HG02678 (cell line): ENCODE measurements at regions not wholly inside any gene's neighbourhood (a gene's known extent, or its start where the extent isn't known, plus 50 kb on each side); places are given as distances from the start of the nearest gene placed in this dataset.
"Not testable (repeated sequence)": the region's sequence is repeated elsewhere in the genome, so short reads cannot be mapped to it uniquely, and the experiment has no call there.

Experiments
- ATAC-seq: cut with Tn5 transposase; IDR thresholded peaks from one replicate; pipeline ENCODE4 v1.9.1; 2021; ENCODE audit warnings: mild to moderate bottlenecking, moderate library complexity; ENCODE audit not compliant: unreplicated experiment

DNA sequence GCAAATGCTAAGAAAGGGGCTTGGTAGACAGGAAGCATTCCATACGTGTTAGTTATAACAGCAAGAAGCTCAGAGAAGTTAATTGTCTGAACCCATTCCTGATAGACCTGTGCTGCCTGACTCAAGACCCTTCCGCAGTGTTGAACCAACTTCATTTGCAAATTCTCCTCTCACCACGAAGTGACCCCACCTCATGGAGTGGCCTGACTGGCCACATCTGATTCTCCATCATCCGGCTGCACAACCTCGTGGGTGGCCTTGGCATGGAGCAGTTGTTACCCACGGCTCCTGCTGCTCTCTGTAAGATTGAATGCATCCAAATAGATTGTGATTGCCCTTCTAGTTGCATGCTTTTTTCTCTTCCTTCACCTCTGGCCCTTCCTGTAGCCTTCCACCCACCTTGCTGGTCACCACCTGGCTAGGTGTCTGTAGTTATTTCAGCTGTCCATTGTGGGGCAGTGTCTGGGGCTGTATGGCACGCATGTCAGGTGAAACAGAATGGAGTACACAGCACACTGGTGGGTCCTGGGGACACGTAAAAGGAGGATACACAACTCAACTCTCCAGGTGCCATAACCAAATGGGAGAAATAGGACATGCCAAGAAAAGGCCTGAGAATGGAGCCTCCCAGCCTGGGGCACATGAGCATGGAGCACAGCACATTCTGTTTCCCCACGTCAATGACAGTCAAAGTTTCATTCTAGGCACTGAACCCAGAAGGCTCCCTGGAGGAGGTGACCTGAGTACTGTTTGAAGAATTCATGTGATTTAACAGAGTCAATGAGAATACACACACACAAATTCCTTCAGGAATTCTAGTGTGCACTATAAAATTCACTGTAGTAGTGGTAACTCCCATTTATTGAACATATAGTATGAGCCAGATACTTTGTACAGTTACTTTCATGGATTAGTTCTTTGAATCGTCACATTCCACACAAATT lies 70.5 kb upstream of the PTCH1 start:
- no peak for ATAC-seq

DNA sequence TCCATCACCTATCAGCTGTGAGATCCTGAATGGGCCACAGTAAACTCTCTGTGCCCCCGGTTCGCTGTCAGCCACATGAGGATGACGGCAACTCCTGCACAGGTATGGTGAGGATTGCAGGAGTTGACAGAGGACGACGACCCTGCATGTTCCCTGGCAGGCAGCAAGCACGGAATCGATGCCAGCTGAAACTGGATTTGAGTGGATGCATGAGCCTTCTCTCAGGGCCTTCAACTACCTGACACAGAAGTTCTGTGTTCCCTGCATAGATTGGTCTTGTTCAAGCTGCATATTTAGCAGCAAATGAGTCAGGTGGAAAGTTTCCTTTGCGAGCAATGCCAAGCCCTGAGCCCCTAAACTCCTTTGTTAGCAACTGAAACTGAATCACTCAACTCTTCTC lies 69.6 kb upstream of the PTCH1 start:
- no peak for ATAC-seq

DNA sequence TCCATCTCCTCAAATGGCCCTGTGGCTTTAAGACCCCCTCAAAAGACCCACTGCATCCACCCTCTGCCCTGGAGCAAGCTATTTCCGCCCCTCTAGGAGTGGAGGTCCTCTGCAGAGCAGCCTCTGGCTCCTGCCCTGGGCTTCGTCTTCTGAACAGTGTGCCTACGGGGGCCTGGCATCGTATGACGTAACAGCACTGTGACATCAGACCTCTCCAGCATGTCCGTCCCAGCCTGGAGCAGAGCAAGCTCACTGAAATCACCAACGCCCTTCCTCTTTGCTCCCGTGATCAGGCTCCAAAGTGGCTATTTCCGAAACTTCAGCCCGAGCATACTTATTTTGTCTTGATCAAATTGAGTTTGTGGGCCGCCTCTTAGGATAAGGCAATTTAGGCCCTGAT lies 69.1 kb upstream of the PTCH1 start:
- no peak for ATAC-seq

DNA sequence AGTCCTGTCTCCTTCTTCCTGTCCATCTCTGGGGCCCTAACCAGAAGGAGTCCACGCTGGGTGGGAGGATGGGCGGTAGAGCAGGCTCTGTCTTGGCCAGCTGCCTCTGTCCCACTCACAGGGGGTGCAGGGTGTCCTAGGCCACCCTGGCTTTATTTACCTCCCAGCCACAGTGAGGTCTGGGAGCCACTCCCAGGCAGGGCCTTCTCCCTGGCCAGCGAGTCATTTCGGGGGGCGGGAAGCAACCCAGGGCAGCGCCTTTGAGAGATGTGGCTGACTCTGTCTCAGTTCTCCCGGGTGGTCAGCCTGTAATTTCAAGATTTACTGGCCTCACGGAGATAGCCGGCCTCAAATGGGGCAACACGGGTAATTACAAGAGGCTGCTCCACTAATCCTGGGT lies 67.4 kb upstream of the PTCH1 start:
- no peak for ATAC-seq

DNA sequence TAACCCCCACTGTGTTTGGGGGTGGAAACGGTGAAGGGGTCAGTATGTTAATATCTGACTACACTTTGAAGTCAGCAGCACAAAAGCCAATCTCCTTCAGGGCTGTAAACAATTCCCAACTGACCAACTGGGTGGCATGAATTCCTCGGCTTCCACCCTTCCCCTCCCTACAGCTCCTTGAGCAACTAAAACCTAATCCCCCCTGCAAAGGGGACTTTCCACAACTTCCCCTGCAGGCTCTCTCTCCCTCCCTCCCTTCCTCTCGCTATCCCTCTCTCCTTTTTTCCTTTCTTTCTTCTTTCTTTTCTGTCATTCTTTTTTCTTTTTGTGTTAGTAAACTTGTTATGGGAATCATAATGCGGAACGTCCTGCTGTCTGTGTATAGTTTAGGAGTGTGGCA lies 65.1 kb upstream of the PTCH1 start:
- no peak for ATAC-seq

DNA sequence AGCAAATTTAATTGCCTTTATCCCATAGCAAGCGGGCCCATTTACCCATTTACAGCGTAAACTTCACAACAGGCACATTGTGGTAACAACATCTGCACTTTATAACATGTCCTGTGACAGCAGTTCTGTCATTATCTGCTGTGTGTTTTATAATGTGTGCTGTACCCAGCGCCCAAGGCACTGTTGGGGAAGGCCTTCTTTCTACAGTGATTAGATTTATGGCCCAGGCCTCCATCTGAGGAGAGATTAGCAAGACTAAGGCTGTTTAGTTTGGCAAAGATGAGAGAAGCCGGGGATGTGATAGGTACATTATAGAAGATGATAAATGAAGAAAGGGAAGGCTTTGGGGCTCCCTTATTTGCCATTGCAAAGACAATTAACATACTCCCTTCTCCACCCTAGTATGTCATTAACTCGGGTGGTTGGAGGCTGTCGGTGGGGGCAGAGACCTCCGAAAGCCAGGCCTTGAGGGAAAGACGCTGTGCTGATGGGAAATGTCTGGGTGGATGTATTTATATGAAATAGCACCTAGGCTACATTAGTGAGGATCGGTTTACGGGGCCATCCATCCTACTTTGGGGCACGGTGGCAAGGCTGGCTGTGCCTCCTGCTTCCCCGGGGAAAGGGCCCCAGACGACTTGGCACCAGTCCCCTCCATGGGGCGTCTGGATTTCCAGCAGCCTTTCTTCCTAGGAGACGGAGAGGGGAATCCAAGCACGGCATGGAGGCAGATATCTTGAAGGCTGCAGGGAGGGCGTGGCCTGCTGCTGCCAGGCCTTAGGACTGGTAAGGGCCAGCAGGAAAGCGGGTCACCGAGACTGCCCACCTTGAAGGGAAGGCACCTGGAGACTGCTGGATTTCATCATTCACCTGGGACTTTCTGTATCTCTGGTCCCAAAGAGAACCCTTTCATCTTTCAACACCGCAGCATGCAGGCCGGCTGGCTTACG lies 64.3 kb upstream of the PTCH1 start:
- no peak for ATAC-seq

DNA sequence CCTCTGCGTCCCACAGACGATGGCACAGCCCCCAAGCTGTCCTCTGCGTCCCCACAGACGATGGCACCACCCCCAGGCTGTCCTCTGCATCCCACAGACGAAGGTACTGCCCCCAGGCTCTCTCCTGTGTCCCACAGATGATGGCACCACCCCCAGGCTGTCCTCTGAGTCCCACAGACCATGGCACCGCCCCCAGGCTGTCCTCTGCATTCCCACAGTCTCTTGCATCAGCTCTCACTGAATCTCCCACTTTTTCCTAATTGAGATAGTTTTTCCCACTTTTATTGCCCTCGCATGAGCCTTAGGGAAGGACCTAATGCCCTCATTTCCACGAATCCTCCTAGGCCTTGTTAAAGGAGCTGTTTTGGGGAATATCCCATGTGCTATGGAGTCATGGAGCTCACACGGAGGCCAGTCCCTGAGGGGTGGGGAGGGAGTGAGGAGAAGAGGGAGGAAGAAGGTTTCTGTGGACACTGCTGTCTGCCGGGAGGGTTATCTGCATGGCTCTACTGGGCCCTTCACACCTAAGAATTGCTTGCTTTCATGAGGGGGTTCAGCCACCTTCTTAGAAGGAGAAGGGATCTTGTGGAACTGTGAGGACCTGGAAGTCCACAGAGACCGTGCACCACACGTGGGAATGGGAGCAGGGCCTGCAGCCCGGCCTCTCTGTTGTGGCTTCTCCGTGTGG lies 58.2 kb upstream of the PTCH1 start:
- ATAC-seq: no peak

DNA sequence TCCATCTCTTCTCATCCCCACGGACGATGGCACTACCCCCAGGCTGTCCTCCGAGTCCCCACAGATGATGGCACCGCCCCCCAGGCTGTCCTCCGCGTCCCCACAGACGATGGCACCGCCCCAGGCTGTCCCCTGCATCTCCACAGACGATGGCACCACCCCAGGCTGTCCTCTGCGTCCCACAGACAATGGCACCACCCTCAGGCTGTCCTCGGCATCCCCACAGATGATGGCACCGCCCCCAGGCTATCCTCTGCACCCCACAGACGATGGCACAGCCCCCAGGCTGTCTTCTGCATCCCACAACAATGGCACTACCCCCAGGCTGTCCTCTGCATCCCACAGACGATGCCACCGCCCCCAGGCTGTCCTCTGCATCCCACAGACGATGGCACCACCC lies 57.4 kb upstream of the PTCH1 start:
- ATAC-seq: no peak

DNA sequence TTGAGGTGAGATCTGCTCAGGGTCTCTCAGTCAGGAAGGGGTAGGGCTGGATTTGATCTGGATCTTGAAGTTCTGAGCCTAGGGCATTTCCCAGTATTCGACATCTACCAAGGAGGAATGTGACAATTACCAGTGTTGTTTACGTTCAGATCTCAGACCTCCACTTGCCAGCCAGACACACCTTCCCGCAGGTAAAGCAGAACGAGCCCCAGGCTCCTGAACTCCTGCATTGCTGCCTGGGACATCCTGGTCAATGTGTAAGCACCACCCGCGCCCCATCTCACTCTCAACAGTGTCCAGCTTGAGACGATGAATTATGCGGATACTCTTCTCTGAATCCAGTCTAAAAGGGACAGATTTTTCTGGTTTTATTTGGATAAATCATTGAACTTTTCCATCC lies 56.7 kb upstream of the PTCH1 start:
- ATAC-seq: no peak

DNA sequence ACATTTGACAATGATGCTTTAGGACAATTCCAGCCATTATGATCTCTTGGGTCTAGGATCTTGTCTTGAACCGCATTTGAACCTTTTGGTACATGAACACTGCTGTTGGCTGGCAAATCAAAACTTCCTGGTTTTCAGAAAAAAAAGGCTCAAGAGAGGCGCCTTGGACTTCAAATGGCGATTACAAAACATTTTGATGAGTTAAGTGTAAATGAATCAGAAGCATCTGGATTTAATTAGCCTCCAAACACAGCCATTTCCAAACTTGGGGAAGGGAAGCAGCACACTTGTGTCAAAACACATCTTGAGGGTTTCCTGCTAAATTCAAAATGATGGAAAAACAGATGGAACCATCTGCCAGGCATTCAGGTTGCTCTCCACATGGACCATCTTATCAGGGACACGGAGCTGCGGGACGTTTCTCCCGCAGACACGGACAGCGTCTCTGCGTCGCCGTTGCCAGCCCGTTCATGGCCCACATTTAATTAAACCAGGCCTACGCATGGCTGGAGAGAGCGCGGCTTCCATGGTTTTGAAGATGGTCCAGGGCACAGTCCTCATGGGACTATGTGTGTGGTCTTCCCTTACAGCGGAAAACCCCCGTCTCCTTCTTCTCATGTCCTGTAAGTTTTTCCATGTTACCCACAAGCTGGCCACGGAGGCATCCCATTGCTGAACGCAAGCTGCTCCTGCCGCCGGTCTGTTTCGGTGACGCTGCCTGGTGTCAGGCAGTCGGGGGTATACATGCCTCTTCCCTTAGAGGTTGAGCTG lies 55.8 kb upstream of the PTCH1 start:
- ATAC-seq: no peak

DNA sequence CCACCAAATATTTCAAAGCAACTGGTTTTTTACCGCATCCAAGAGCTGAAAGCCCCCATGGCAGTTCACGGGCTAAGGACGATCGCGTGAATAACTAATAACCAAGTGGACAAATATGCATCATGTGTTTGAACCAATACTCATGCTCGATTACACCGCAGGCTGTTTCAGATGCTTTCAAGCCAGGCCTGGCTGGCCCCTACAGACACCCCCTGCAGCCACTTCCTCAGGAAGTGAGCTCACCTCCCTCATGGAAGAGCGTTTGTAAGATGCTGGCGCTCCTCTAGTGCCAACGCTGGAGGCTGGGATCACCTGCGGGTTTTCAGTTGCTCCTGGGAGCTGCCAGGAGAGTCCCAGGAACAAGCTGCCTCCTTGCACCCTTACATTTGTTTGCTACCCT lies 53.9 kb upstream of the PTCH1 start:
- ATAC-seq: no peak

DNA sequence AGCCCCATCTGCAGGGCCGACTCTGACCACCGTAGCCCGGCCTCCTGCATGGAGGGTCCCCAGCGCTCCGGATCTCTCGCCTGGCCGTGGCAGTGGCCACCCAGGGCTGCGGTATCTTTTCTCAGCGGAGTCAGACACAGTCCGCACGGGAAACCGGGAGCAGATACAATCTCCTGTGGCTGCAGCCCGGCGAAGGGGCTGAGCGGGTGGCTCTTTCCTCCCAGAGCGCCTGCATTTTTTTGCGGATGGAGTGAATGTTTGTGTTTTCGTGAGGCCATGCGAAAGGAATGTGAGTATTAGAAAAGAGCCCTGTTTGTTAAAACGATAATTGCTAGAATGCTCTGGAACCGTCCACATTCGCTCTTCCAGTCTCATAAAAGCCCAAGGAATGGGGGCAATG lies 53.4 kb upstream of the PTCH1 start:
- no peak for ATAC-seq

DNA sequence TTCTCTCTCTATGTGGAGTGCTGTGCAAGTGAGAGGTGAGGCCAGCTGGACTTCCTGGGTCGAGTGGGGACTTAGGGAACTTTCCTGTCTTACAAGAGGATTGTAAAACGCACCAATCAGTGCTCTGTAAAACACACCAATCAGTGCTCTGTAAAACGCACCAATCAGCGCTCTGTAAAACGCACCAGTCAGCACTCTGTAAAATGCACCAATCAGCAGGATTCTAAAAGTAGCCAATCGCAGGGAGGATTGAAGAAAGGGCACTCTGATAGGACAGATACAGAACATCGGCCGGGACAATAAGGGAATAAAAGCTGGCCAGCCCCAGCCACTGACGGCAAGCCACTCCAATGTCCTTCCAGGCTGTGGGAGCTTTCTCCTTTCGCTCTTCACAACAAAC lies 52.0 kb upstream of the PTCH1 start:
- not testable (repeated sequence) for ATAC-seq
